PC-9 (cell line): ENCODE measurements at regions not wholly inside any gene's neighbourhood (a gene's known extent, or its start where the extent isn't known, plus 50 kb on each side); places are given as distances from the start of the nearest gene placed in this dataset.

Experiments
- BruUV-seq: library from RNA; stranded (reverse); fragments of 400-500 nt; replicated peaks from 2 replicates; lab custom pipeline; 2021; lab: Mats Ljungman, UMichigan
- CTCF ChIA-PET: fragments of 300-600 bp; sonication (Branson Sonifier 250); formaldehyde crosslinking; loops from one replicate; lab custom pipeline; 2022; ENCODE audit warnings: antibody characterized with exemption; lab: Charles Lee
- POLR2A ChIA-PET: fragments of 300-600 bp; sonication (Branson Sonifier 250); formaldehyde crosslinking; loops from one replicate; lab custom pipeline; 2022; ENCODE audit warnings: antibody characterized with exemption; ENCODE audit not compliant: unreplicated experiment; lab: Charles Lee
- DNase-seq, 2 experiments: peaks; one replicate each; pipeline versions ENCODE4 v3.0.0 to v3.0.0-alpha.2; 2015 to 2022; ENCODE audit warnings: mixed read lengths in 1 of 2
- H2AFZ ChIP-seq: fragments of 200-600 bp; sonication (generic); 2 replicates; pipeline ENCODE4 v1.8.1; 2017; ENCODE audit warnings: antibody characterized with exemption
- H3F3A ChIP-seq: fragments of 200-600 bp; sonication (generic); 2 replicates; pipeline ENCODE4 v1.8.1; 2017; ENCODE audit warnings: antibody characterized with exemption, mild to moderate bottlenecking, low read depth; ENCODE audit not compliant: insufficient read depth
- H3K27ac ChIP-seq: fragments of 200-600 bp; sonication (generic); 2 replicates; pipeline ENCODE4 v1.6.1; 2016; ENCODE audit warnings: mixed run types
- H3K27me3 ChIP-seq: fragments of 200-600 bp; sonication (generic); 2 replicates; pipeline ENCODE4 v1.6.1; 2016; ENCODE audit warnings: low read depth, mixed run types; ENCODE audit not compliant: insufficient read depth
- H3K36me3 ChIP-seq: fragments of 200-600 bp; sonication (generic); 2 replicates; pipeline ENCODE4 v1.6.1; 2016; ENCODE audit warnings: low read depth, mixed run types
- H3K4me1 ChIP-seq: fragments of 200-600 bp; sonication (generic); replicated peaks from 2 replicates; pipeline ENCODE4 v1.6.1; 2016; ENCODE audit warnings: mixed run types; ENCODE audit not compliant: insufficient read depth
- H3K4me2 ChIP-seq: fragments of 200-600 bp; sonication (generic); 2 replicates; pipeline ENCODE4 v1.6.1; 2017; ENCODE audit warnings: mixed run types
- H3K4me3 ChIP-seq: fragments of 200-600 bp; sonication (generic); 2 replicates; pipeline ENCODE4 v1.6.1; 2016; ENCODE audit warnings: mixed run types
- H3K79me2 ChIP-seq: fragments of 200-600 bp; sonication (generic); 2 replicates; pipeline ENCODE4 v1.6.1; 2017; ENCODE audit warnings: low read depth, mixed run types
- H3K9me2 ChIP-seq: fragments of 200-600 bp; sonication (generic); 2 replicates; pipeline ENCODE4 v1.8.1; 2017; ENCODE audit warnings: mild to moderate bottlenecking; ENCODE audit not compliant: insufficient read depth
- H3K9me3 ChIP-seq: fragments of 200-600 bp; sonication (generic); 2 replicates; pipeline ENCODE4 v1.8.1; 2016; ENCODE audit warnings: low read depth; ENCODE audit not compliant: insufficient read depth
- H4K20me1 ChIP-seq: fragments of 200-600 bp; sonication (generic); 2 replicates; pipeline ENCODE4 v1.8.1; 2017; ENCODE audit not compliant: insufficient read depth
- CTCF ChIP-seq: fragments of 200-600 bp; sonication (generic); conservative IDR thresholded peaks from 2 replicates; pipeline ENCODE4 v1.6.1; 2017; ENCODE audit warnings: mixed run types, antibody characterized with exemption, mild to moderate bottlenecking, moderate library complexity
- EZH2 ChIP-seq: fragments of 200-600 bp; sonication (generic); IDR thresholded peaks from 2 replicates; pipeline ENCODE4 v1.8.0; 2017; ENCODE audit warnings: antibody characterized with exemption, low read depth
- intact Hi-C: fragments of 100-400 bp; cut with micrococcal nuclease; formaldehyde crosslinking; loops from one replicate; pipeline ENCODE4 v1.10.0; 2022; ENCODE audit not compliant: unreplicated experiment

- Histone ChIP-seq H3K9me2 (no peaks in the 10 kb centered on the region), H3K27me3 (no peaks in the 10 kb centered on the region), H3K79me2 (no peaks in the 10 kb centered on the region), H3K4me3 (no peak overlapping the region), H3F3A (no peaks in the 10 kb centered on the region), H2AFZ (no peak overlapping the region), H3K36me3 (no peaks in the 10 kb centered on the region), H4K20me1 (no peaks in the 10 kb centered on the region), H3K4me2 (no peak overlapping the region), H3K4me1 (no peaks in the 10 kb centered on the region), H3K9me3 (no peaks in the 10 kb centered on the region), H3K27ac (no peak overlapping the region)
- TF ChIP-seq CTCF (no peak), EZH2 (no peak)
- intact Hi-C loops: no loop called here
- no TSS peak for BruUV-seq
- ChIA-PET CTCF (interaction anchor here (1.7 kb wide), 1 partner anchor 282 kb away, joined by 5 read pairs; no protein-coding TSS in a partner anchor), POLR2A (no interaction called here)
- DNase-seq: no peak
These were observed 119.3 kb downstream of the RASGEF1B start for GRCh38 chr4:81352446-81352835.

- ChIA-PET CTCF (interaction anchor here (1.7 kb wide), 1 partner anchor 281 kb away, joined by 5 read pairs; no protein-coding TSS in a partner anchor), POLR2A (no interaction called here)
- no TSS peak for BruUV-seq
- intact Hi-C loops: loop anchor here (1.0 to 2.0 kb wide), 2 partner anchors 283 to 989 kb away; no protein-coding TSS in a partner anchor
- TF ChIP-seq CTCF (peak; percentile 84), EZH2 (no peak)
- no peaks in the 10 kb centered on the region for H4K20me1 ChIP-seq
- H3K4me2 ChIP-seq: no peak overlapping the region
- no peaks in the 10 kb centered on the region for H3K9me3 ChIP-seq
- H3F3A ChIP-seq: no peaks in the 10 kb centered on the region
- H3K36me3 ChIP-seq: no peaks in the 10 kb centered on the region
- H2AFZ ChIP-seq: no peak overlapping the region
- no peaks in the 10 kb centered on the region for H3K27me3 ChIP-seq
- no peak overlapping the region for H3K4me3 ChIP-seq
- H3K9me2 ChIP-seq: no peaks in the 10 kb centered on the region
- H3K4me1 ChIP-seq: no peaks in the 10 kb centered on the region
- no peak overlapping the region for H3K27ac ChIP-seq
- H3K79me2 ChIP-seq: no peaks in the 10 kb centered on the region
- DNase-seq: peak in 1 of 2 experiments; percentile 43
These were observed 119.9 kb downstream of the RASGEF1B start for GRCh38 chr4:81351654-81352445.

- no peak overlapping the region for H3K27ac ChIP-seq
- no peaks in the 10 kb centered on the region for H3K36me3 ChIP-seq
- H3F3A ChIP-seq: no peaks in the 10 kb centered on the region
- H3K27me3 ChIP-seq: no peaks in the 10 kb centered on the region
- H3K79me2 ChIP-seq: no peaks in the 10 kb centered on the region
- no TSS peak for BruUV-seq
- no peaks in the 10 kb centered on the region for H3K9me3 ChIP-seq
- no peak overlapping the region for H3K4me3 ChIP-seq
- H3K4me2 ChIP-seq: no peak overlapping the region
- ChIA-PET POLR2A (no interaction called here), CTCF (no interaction called here)
- no peaks in the 10 kb centered on the region for H4K20me1 ChIP-seq
- no peaks in the 10 kb centered on the region for H3K4me1 ChIP-seq
- H2AFZ ChIP-seq: no peak overlapping the region
- no peaks in the 10 kb centered on the region for H3K9me2 ChIP-seq
- TF ChIP-seq EZH2 (no peak), CTCF (no peak)
- DNase-seq: no peak
- intact Hi-C loops: loop anchor here (2.0 kb wide), 1 partner anchor 987 kb away; no protein-coding TSS in a partner anchor
These were observed 121.7 kb downstream of the RASGEF1B start for GRCh38 chr4:81350040-81350439.
